Fibroblast of lung (primary cell): ENCODE measurements at regions not wholly inside any gene's neighbourhood (a gene's known extent, or its start where the extent isn't known, plus 50 kb on each side); places are given as distances from the start of the nearest gene placed in this dataset.

Experiments
- EZH2 ChIP-seq: IDR thresholded peaks from 2 replicates; pipeline ENCODE4 v1.5.1; 2012; ENCODE audit warnings: low read length, control low read depth, mild to moderate bottlenecking; ENCODE audit errors: missing control alignments
- TF ChIP-seq, protein P1 (sequence below), 2 donors: IDR thresholded peaks in 1 of 2; conservative IDR thresholded peaks in 1 of 2; 1 replicate in 1 of 2; 2 replicates in 1 of 2; pipeline ENCODE4 v1.5.1; 2011 to 2012; ENCODE audit warnings: low read length in 2 of 2, control low read depth in 1 of 2, inconsistent platforms in 1 of 2, low read depth in 1 of 2, mild to moderate bottlenecking in 1 of 2

DNA sequence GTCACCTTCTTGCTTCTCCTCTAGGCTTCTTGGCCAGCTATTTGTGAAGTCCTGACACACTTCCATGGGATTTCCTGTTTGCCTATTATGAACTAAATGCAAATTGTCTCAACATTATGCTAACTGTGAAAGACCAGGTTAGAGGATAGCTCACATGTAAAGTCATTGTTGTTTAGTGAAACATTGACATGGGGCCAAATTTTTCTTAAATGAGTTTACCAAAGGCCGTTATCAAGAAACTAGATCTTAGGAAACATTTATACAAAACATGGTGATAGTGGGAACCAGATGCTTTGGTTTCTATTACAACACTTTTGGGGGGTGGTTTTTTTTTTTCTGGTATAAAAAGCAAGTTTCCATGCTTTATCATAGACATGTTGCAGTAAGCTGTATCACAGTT, 466.8 kb upstream of the FAM241A start:
- TF ChIP-seq, protein P1, sequence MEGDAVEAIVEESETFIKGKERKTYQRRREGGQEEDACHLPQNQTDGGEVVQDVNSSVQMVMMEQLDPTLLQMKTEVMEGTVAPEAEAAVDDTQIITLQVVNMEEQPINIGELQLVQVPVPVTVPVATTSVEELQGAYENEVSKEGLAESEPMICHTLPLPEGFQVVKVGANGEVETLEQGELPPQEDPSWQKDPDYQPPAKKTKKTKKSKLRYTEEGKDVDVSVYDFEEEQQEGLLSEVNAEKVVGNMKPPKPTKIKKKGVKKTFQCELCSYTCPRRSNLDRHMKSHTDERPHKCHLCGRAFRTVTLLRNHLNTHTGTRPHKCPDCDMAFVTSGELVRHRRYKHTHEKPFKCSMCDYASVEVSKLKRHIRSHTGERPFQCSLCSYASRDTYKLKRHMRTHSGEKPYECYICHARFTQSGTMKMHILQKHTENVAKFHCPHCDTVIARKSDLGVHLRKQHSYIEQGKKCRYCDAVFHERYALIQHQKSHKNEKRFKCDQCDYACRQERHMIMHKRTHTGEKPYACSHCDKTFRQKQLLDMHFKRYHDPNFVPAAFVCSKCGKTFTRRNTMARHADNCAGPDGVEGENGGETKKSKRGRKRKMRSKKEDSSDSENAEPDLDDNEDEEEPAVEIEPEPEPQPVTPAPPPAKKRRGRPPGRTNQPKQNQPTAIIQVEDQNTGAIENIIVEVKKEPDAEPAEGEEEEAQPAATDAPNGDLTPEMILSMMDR (conservative IDR thresholded peaks at IDR 0.05 in 1 of 2, IDR thresholded peaks at IDR 0.05 in 1 of 2; ENCODE audit: low read depth in 1 of 2, low read length in 2 of 2): no peak
- TF ChIP-seq EZH2: no peak
